GM10248 (cell line): ENCODE measurements at regions not wholly inside any gene's neighbourhood (a gene's known extent, or its start where the extent isn't known, plus 50 kb on each side); places are given as distances from the start of the nearest gene placed in this dataset.

Source experiments
- CTCF ChIA-PET: fragments of 300-600 bp; sonication (Branson Sonifier 250); formaldehyde crosslinking; extraction: SDS; loops from one replicate; lab custom pipeline; 2021; ENCODE audit warnings: antibody characterized with exemption; lab: Yijun Ruan, JAX
- POLR2A ChIA-PET: fragments of 350-650 bp; sonication (Branson Sonifier 250); formaldehyde crosslinking; extraction: SDS; loops from one replicate; lab custom pipeline; 2020; ENCODE audit warnings: antibody characterized with exemption; lab: Yijun Ruan, JAX
- DNase-seq: peaks from one replicate; pipeline ENCODE4 v3.0.0; 2012; ENCODE audit errors: extremely low spot score
- TF ChIP-seq, protein P1 (sequence below): IDR thresholded peaks from 2 replicates; pipeline ENCODE4 v1.5.1; 2012; ENCODE audit warnings: mild to moderate bottlenecking, low read depth; ENCODE audit errors: extremely low read depth, missing control alignments, control extremely low read depth

GRCh38 chr12:66984962-66985361 is 284.2 kb upstream of the CAND1 start:
- no peak for DNase-seq
- POLR2A ChIA-PET: no interaction called here
- TF ChIP-seq, protein P1, sequence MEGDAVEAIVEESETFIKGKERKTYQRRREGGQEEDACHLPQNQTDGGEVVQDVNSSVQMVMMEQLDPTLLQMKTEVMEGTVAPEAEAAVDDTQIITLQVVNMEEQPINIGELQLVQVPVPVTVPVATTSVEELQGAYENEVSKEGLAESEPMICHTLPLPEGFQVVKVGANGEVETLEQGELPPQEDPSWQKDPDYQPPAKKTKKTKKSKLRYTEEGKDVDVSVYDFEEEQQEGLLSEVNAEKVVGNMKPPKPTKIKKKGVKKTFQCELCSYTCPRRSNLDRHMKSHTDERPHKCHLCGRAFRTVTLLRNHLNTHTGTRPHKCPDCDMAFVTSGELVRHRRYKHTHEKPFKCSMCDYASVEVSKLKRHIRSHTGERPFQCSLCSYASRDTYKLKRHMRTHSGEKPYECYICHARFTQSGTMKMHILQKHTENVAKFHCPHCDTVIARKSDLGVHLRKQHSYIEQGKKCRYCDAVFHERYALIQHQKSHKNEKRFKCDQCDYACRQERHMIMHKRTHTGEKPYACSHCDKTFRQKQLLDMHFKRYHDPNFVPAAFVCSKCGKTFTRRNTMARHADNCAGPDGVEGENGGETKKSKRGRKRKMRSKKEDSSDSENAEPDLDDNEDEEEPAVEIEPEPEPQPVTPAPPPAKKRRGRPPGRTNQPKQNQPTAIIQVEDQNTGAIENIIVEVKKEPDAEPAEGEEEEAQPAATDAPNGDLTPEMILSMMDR: no peak
- CTCF ChIA-PET: interaction anchor here (0.9 kb wide), 1 partner anchor 178 kb away, joined by 3 read pairs; no protein-coding TSS in a partner anchor

DNA sequence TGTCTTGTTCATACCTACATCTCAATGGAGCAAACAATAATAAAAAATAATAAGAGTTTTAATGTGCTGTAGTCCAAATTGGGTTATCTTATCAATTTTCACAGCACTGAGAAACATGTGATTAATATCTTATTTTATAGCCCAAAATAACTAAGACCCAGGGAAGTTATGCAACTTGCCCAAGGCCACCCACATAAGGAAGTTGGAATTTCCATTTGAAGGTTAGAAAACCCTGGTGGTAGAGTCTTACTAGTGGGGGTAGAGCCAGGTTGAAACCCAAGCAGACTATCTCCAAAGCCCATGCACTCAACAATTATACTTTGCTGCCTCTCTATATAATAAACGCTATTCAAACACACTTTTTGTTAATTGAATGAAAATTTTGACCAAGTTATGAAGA is 270.0 kb upstream of the CAND1 start:
- ChIA-PET CTCF (no interaction called here), POLR2A (no interaction called here)
- no peak for DNase-seq
- TF ChIP-seq, protein P1: no peak

GRCh38 chr12:67001251-67001650 is 267.9 kb upstream of the CAND1 start:
- ChIA-PET CTCF (interaction anchor here (1.4 to 1.5 kb wide), 2 partner anchors 10 kb away, joined by 3 to 5 read pairs; no protein-coding TSS in a partner anchor), POLR2A (no interaction called here)
- TF ChIP-seq, protein P1: no peak
- no peak for DNase-seq

DNA sequence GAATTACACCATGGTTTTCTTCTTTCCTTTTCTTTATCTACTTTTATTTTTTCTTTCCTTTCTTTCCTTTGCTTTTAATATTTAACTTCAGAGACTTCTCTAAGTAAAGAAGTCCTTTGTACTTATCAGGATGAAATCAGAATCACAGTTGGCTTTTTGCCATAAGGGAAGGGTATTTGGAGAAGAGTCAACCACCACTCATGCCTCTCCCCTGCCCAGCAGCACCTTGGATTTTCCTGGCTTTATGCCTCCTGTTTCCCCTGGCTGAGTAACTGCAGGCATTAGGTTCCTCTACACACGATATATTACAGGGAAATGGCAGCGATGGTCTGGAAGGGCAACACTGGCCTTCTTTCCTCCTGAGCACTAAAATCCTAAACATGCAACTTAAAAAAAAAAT is 266.4 kb upstream of the CAND1 start:
- ChIA-PET POLR2A (no interaction called here), CTCF (no interaction called here)
- TF ChIP-seq, protein P1: no peak
- no peak for DNase-seq

DNA sequence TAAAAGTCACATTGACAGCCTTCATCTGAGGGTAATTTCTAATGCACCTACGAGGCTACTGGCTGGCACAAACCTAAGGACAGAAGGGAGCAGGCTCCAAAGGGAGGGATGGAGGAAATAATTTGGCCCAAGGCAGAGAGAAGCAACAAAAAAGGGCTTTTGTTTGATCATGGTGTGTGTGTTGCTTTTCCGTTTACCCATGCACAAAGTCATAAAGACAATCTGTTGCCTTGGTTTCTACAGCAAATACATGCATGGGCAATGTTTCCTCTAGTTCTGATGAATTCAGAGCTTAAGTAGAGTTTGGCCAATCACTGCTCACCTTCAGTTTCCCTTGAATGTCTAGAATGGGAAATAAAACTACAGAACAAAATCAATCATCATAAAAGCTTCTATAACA is 262.5 kb upstream of the CAND1 start:
- DNase-seq: no peak
- ChIA-PET POLR2A (no interaction called here), CTCF (interaction anchor here (0.9 to 1.2 kb wide), 2 partner anchors 24 to 55 kb away, joined by 3 read pairs; no protein-coding TSS in a partner anchor)
- TF ChIP-seq, protein P1: no peak

- POLR2A ChIA-PET: no interaction called here
Measured at GRCh38 chr12:67014642-67015041, 254.5 kb upstream of the CAND1 start.

More at GRCh38 chr12:67014642-67015041, 254.5 kb upstream of the CAND1 start:
- CTCF ChIA-PET: interaction anchor here (3.4 kb wide), 1 partner anchor 11 kb away, joined by 14 read pairs; no protein-coding TSS in a partner anchor
- no peak for DNase-seq
- TF ChIP-seq, protein P1: no peak
